Retinal pigment epithelial cell (primary cell): ENCODE measurements at regions not wholly inside any gene's neighbourhood (a gene's known extent, or its start where the extent isn't known, plus 50 kb on each side); places are given as distances from the start of the nearest gene placed in this dataset.
A peak's percentile ranks its signal among the peaks of the same experiment; 100 is the strongest.

Experiments used
- DNase-seq: peaks from one replicate; pipeline ENCODE4 v3.0.0-alpha.2; 2010; ENCODE audit warnings: low read depth
- H3K4me3 ChIP-seq: 2 replicates; pipeline ENCODE4 v1.5.1; 2011; ENCODE audit warnings: mild to moderate bottlenecking, low read length, control low read depth, moderate library complexity
- CTCF ChIP-seq: conservative IDR thresholded peaks from 2 replicates; pipeline ENCODE4 v1.5.1; 2011; ENCODE audit warnings: low read depth, low read length, control low read depth, inconsistent platforms

GRCh38 chr12:91275321-91275720 is 92.7 kb upstream of the DCN start:
- DNase-seq, result no peak
- no peak for TF ChIP-seq CTCF
- no peak overlapping the region for H3K4me3 ChIP-seq

- no peak for TF ChIP-seq CTCF
- peak; percentile 86 for DNase-seq
Measured at GRCh38 chr12:91274916-91275315, 92.3 kb upstream of the DCN start.

GRCh38 chr12:91273560-91273959 is 90.9 kb upstream of the DCN start:
- no peak for TF ChIP-seq CTCF
- H3K4me3 ChIP-seq, result no peak overlapping the region
- no peak for DNase-seq

More at GRCh38 chr12:91274916-91275315, 92.3 kb upstream of the DCN start:
- H3K4me3 ChIP-seq, result no peak overlapping the region

- TF ChIP-seq CTCF, result no peak
- H3K4me3 ChIP-seq, result no peak overlapping the region
- no peak for DNase-seq
Measured at GRCh38 chr12:91272461-91273063, 89.9 kb upstream of the DCN start.

- no peak overlapping the region for H3K4me3 ChIP-seq
- no peak for DNase-seq
- no peak for TF ChIP-seq CTCF
Measured at GRCh38 chr12:91271185-91271584, 88.6 kb upstream of the DCN start.

GRCh38 chr12:91267039-91267438 is 84.4 kb upstream of the DCN start:
- no peak for DNase-seq
- no peak for TF ChIP-seq CTCF
- H3K4me3 ChIP-seq, result no peak overlapping the region

- H3K4me3 ChIP-seq, result no peak overlapping the region
- no peak for TF ChIP-seq CTCF
- no peak for DNase-seq
Measured at GRCh38 chr12:91264178-91264577, 81.6 kb upstream of the DCN start.
